GM19238 (cell line): ENCODE measurements at regions not wholly inside any gene's neighbourhood (a gene's known extent, or its start where the extent isn't known, plus 50 kb on each side); places are given as distances from the start of the nearest gene placed in this dataset.

Experiments
- DNase-seq: peaks from one replicate; pipeline ENCODE4 v3.0.0; 2011; ENCODE audit warnings: low spot score; ENCODE audit not compliant: insufficient read length

DNA sequence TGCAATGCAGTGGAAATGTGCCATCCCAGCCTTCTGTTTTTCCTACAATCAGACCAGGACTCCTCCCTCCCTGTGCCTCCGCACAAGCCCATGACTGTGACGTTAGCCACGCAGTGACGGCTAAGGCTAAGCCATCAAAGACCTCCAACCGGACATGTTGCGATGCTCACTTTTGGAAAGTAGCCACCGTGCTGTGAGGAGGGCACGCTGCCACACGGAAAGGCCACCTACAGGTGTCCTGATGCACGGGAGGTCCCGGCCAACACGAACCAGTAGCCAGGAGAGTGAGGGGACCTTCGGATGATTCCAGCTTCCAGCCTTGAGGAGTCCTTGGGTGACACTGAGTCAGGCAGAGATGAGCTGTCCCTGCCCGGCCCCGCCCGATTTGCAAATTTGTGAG, 53.9 kb downstream of the FOXL1 start:
- no peak for DNase-seq

GRCh38 chr16:86632944-86633343, 54.6 kb downstream of the FOXL1 start:
- no peak for DNase-seq

DNA sequence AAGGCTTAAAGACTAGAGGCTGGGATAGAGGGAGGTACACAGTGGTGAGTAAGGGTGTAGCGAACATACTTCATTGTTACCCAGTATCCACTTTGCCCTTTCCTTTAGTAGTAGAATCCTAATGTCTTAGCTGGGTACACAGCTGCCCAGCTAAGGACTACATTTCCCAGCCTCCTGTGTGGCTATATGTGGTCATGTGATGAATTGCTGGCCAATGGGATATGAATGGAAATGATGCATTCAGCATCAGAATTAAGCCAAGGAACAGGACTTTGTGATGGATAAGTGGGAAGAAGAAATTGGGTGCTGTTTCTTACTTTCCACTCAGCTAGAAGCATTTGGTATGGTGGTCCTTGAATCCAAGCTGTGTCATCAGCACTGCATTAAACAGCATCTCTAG, 55.9 kb downstream of the FOXL1 start:
- DNase-seq: no peak

- DNase-seq: no peak
Observed at GRCh38 chr16:86635176-86635876, 57.0 kb downstream of the FOXL1 start.

DNA sequence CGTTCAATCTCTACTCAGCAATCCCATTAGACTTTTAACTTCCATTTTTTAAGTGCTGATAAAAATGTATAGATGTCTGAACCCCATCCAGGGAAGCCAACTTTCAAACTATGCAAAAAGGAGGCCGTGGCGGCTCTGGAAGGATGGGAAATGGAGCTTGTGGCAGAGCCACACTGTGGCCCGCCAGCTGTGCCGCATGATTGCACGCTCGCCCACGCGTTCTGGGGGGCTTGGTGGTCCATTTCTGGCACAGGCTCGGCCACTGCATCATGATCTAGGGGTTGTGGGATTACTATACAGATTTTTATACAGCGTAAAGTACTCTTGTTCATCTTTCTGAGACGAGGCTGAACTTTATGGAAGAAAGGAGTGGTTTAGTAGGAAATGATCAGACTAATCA, 57.6 kb downstream of the FOXL1 start:
- DNase-seq: no peak

GRCh38 chr16:86637744-86638143, 59.4 kb downstream of the FOXL1 start:
- no peak for DNase-seq

GRCh38 chr16:86638642-86639041, 60.3 kb downstream of the FOXL1 start:
- no peak for DNase-seq

- no peak for DNase-seq
Observed at GRCh38 chr16:86639354-86639753, 61.0 kb downstream of the FOXL1 start.

DNA sequence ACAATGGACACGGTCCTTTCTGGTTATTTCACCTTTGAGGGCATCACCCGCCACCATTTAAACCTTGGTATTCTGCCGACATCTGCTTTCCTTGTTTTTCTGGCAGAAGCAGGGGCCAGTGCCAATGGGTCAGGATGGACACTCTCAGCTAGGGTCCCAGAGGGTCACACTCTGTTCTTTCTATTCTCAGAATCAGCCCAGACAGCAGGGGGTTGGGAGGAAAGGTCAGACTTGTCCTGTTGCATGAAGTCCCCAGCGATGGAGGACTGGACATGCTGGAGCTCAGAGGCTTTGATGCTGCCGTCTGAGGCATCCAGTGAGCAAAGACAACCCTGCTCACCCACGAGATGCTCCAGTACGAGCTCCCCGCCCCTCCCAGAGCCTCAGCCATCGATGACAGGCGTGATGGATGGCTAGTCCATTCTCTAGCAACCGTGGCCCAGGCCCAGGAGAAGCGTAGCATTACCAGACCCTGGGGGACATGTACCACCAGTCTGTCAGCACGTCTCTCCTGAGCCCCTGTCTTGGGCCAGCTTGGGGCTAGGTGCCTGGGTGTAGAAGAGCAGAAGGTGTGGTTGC, 62.0 kb downstream of the FOXL1 start:
- no peak for DNase-seq

- no peak for DNase-seq
Observed at GRCh38 chr16:86642087-86642486, 63.7 kb downstream of the FOXL1 start.

DNA sequence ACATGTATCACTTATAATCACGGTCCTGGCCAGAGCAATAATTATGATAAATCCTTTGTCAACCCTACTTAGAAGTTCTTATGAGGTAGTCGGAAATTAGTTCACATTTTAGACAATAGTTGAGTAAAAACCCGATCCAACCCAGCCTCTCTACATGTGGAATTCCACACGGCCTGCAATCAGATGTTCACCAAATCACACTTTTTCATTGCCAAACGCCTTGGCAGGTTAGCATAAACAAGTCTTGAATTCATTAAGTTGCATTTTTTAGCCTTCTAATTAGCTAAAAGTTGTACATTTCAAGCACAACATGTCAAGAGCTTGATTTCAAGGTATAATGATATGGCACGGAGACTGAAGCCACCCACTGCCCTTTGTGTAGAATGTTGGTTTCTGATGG, 65.3 kb downstream of the FOXL1 start:
- no peak for DNase-seq

- no peak for DNase-seq
Observed at GRCh38 chr16:86647561-86647960, 69.2 kb downstream of the FOXL1 start.

- DNase-seq: no peak
Observed at GRCh38 chr16:86649875-86650274, 71.5 kb downstream of the FOXL1 start.

DNA sequence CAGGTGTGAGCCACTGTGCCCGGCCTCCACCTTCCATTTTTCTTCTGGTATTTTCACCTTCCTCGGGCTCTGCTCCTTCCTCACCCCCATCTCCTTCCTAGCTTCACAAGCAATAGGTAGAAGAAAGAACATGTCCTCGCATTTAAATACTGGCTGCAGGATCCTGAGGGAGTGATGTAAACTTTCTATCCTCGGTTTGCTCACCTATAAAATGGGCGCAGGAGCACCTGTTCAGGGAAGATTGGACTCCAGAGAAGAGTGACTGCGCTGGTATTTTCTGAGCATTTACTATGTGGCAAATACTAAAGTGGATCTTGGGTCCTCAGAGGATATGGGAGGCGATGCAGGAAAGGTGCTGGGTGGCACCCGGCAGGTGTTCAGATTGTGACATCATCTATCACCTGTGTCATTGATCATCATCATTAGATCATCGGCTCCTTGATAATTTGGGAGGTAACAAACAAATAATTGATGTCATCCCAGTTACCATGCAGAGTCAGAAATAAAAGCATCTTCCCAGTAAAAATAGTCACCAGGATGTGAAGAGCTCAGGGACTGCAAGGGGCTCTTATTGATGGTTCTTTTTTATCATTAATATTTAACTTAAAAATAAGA, 72.8 kb downstream of the FOXL1 start:
- DNase-seq: no peak

GRCh38 chr16:86651823-86652222, 73.5 kb downstream of the FOXL1 start:
- no peak for DNase-seq

DNA sequence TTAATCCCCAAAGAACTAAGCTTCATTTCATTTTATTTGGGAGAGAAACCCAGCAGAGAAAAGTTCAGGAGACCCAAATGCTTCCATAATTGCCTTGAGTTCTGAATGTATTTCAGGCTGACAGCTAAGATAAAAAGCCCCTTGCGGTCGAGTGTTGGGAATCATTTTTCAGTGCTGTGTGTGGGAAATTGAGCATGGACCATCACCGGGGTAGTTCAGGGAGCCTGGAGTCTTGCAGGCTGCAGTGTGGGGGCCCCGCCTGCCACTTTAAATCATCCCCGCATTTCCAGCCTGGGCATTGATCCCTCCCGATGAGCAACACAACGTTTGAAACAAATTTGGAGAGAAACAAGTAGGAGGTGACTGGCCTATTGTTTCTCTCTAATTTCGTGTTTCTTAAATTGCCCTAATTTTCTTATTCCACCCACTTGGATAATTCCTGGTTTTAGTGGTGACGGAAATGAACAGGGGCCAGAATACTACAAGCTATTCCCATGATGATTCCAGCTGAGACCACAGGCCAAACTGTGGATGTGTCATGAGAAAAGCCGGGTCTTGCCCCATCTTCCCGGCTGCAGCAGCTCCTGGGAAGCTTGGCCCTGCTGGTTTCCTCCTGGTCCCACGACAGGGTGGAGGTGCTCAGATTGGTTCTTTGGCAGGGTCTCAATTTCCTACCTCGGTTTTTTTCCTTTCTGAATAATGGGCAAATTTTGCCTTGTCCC, 75.1 kb downstream of the FOXL1 start:
- no peak for DNase-seq

- DNase-seq: no peak
Observed at GRCh38 chr16:86657972-86658371, 79.6 kb downstream of the FOXL1 start.

- no peak for DNase-seq
Observed at GRCh38 chr16:86660623-86661022, 82.3 kb downstream of the FOXL1 start.

GRCh38 chr16:86661706-86662105, 83.4 kb downstream of the FOXL1 start:
- no peak for DNase-seq

GRCh38 chr16:86662195-86662594, 83.8 kb downstream of the FOXL1 start:
- DNase-seq: no peak

- DNase-seq: no peak
Observed at GRCh38 chr16:86662740-86663139, 84.4 kb downstream of the FOXL1 start.
